ENCODE measurements at regions not wholly inside any gene's neighbourhood (a gene's known extent, or its start where the extent isn't known, plus 50 kb on each side); places are given as distances from the start of the nearest gene placed in this dataset.

GRCh38 chr11:45368697-45369096, 82.6 kb upstream of the SYT13 start:
- TF ChIP-seq EGR1 (IDR thresholded peaks at IDR 0.05) (no peak), EP300 (IDR thresholded peaks at IDR 0.05; ENCODE audit: borderline replicate concordance) (no peak), TAF1 (IDR thresholded peaks at IDR 0.05; ENCODE audit: low read depth) (no peak), MAX (IDR thresholded peaks at IDR 0.05) (no peak), ZBTB7A (IDR thresholded peaks at IDR 0.05; ENCODE audit: low read depth) (no peak), RAD21 (IDR thresholded peaks at IDR 0.05; ENCODE audit: low read depth) (no peak), YY1 (IDR thresholded peaks at IDR 0.05; ENCODE audit: low read depth) (no peak), CREB1 (IDR thresholded peaks at IDR 0.05; ENCODE audit: low read depth) (no peak)
- TF ChIP-seq, protein P1, sequence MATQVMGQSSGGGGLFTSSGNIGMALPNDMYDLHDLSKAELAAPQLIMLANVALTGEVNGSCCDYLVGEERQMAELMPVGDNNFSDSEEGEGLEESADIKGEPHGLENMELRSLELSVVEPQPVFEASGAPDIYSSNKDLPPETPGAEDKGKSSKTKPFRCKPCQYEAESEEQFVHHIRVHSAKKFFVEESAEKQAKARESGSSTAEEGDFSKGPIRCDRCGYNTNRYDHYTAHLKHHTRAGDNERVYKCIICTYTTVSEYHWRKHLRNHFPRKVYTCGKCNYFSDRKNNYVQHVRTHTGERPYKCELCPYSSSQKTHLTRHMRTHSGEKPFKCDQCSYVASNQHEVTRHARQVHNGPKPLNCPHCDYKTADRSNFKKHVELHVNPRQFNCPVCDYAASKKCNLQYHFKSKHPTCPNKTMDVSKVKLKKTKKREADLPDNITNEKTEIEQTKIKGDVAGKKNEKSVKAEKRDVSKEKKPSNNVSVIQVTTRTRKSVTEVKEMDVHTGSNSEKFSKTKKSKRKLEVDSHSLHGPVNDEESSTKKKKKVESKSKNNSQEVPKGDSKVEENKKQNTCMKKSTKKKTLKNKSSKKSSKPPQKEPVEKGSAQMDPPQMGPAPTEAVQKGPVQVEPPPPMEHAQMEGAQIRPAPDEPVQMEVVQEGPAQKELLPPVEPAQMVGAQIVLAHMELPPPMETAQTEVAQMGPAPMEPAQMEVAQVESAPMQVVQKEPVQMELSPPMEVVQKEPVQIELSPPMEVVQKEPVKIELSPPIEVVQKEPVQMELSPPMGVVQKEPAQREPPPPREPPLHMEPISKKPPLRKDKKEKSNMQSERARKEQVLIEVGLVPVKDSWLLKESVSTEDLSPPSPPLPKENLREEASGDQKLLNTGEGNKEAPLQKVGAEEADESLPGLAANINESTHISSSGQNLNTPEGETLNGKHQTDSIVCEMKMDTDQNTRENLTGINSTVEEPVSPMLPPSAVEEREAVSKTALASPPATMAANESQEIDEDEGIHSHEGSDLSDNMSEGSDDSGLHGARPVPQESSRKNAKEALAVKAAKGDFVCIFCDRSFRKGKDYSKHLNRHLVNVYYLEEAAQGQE (IDR thresholded peaks at IDR 0.05; ENCODE audit: low read depth): no peak

All from Ishikawa (cell line).